Activated CD4-positive, alpha-beta T cell treated with anti-CD3 and anti-CD28 coated beads, Interleukin-2, amount 10 ng/mL, durations not matched to agents 24 days and 14 days (primary cell): ENCODE measurements at regions not wholly inside any gene's neighbourhood (a gene's known extent, or its start where the extent isn't known, plus 50 kb on each side); places are given as distances from the start of the nearest gene placed in this dataset.

ENCODE experiments used
- DNase-seq: peaks from one replicate; pipeline ENCODE4 v3.0.0; 2022
- H3K27ac Mint-ChIP-seq: one replicate; pipeline ENCODE4 v1.8.0; 2022; ENCODE audit warnings: mild to moderate bottlenecking, mixed read lengths
- H3K27me3 Mint-ChIP-seq: one replicate; pipeline ENCODE4 v1.8.0; 2022; ENCODE audit warnings: mixed read lengths
- H3K36me3 Mint-ChIP-seq: one replicate; pipeline ENCODE4 v1.8.0; 2022; ENCODE audit warnings: low read depth, mild to moderate bottlenecking, mixed read lengths
- H3K4me1 Mint-ChIP-seq: one replicate; pipeline ENCODE4 v1.8.0; 2021; ENCODE audit warnings: mixed read lengths
- H3K4me3 Mint-ChIP-seq: one replicate; pipeline ENCODE4 v1.8.0; 2022; ENCODE audit warnings: mild to moderate bottlenecking, moderate library complexity, mixed read lengths
- H3K9me3 Mint-ChIP-seq: one replicate; pipeline ENCODE4 v1.8.0; 2021; ENCODE audit warnings: mixed read lengths
- intact Hi-C: fragments of 100-400 bp; cut with micrococcal nuclease; formaldehyde crosslinking; loops from one replicate; pipeline ENCODE4 v1.15.1; 2023

DNA sequence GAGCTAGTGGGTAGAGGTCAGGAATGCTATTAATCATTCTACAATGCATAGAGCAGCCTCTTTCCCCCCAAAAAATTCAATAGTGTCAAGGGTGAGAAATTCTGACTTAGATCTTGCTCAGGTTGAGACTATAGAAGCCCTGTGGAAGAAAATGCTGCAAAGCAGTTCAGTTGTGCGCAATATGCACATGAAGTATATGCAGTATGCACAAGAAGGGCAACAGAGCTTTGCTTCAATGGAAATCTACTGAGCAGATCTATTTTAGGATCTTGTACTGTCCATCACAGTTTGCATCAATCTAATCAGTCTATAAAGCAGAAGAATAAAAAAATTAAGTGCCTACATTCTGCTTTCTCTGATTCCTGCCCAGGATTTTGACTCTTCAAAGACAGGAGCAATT, 225.8 kb upstream of the STEAP1 start:
- H3K27ac Mint-ChIP-seq, result no peak overlapping the region
- no peaks in the 10 kb centered on the region for H3K4me1 Mint-ChIP-seq
- intact Hi-C loops, result no loop called here
- no peaks in the 10 kb centered on the region for H3K36me3 Mint-ChIP-seq
- peaks cover 4% of the 10 kb centered on the region for H3K9me3 Mint-ChIP-seq
- H3K27me3 Mint-ChIP-seq, result no peaks in the 10 kb centered on the region
- no peak for DNase-seq
- no peak overlapping the region for H3K4me3 Mint-ChIP-seq

DNA sequence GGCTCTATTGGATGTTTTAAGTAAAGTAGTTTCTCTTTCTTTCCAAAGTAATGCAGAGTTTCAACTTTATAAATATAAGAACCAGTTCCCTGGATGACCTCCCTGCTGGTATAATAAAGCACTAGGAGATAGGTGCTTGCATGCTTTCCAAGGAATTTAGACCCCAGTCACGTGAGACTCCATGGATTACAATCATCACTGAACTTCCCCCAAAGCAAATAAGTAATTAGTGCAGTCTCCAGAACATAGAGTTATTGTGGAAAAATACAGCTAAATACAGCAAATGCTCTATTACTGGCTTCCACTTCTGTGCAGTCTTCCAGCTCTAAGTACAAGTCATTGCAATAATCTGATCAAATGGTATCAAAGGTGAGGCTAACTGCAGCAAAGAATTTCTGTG, 220.2 kb upstream of the STEAP1 start:
- Mint-ChIP-seq H3K4me1 (no peaks in the 10 kb centered on the region), H3K27me3 (no peaks in the 10 kb centered on the region), H3K27ac (no peak overlapping the region), H3K9me3 (no peaks in the 10 kb centered on the region), H3K4me3 (no peak overlapping the region), H3K36me3 (no peaks in the 10 kb centered on the region)
- intact Hi-C loops, result no loop called here
- no peak for DNase-seq

DNA sequence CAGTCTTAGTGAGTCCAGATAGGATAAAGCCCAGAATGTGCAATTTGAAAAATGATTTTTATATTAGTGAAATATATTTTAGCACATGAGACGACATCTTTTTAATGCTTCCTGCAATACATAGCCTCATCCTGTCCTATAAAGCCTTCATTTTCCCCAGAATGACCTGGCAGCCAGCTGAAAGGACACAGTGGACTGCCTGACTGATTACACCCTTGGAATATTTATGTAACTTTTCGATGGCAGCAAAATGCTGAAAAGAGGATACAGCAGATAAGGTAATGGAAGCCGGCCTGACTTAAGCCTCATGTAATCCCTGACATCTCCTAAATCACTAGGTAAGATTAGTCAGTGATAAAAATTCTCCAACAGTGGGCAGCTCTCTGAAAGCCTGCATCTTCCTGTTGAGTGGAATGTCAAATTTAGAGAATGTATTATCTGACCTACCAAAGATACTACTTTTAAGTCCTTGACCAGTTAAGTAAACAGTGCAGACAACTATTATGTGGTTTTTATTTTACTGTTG, 210.7 kb upstream of the STEAP1 start:
- H3K36me3 Mint-ChIP-seq, result no peaks in the 10 kb centered on the region
- no peaks in the 10 kb centered on the region for H3K9me3 Mint-ChIP-seq
- no peak for DNase-seq
- intact Hi-C loops, result no loop called here
- no peaks in the 10 kb centered on the region for H3K27me3 Mint-ChIP-seq
- no peak overlapping the region for H3K27ac Mint-ChIP-seq
- no peaks in the 10 kb centered on the region for H3K4me1 Mint-ChIP-seq
- no peak overlapping the region for H3K4me3 Mint-ChIP-seq

DNA sequence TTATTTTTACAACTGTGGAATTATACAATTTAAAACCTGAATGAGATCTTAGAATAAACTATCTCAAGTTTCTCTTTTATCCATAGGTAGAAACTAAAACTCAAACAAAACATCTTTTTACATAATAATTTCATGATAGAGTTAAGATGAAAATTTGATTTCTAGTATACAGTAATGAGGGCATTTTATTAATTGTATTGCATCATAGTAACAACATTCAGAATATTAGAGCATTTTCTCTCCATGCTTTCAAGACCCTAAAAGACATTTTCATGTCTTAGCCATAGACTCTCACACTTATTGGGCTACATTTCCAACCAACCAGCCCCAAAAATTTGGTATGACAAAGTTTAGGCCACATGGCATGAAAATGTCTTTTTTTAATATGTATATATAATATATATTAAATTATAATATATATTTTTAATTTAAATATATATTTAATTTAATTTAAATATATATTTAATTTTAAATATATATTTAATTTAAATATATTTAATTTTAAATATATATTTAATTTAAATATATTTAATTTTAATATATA, 195.7 kb upstream of the STEAP1 start:
- intact Hi-C loops, result no loop called here
- no peak for DNase-seq
- no peak overlapping the region for H3K4me3 Mint-ChIP-seq
- H3K9me3 Mint-ChIP-seq, result no peaks in the 10 kb centered on the region
- H3K36me3 Mint-ChIP-seq, result no peaks in the 10 kb centered on the region
- H3K27ac Mint-ChIP-seq, result no peak overlapping the region
- no peaks in the 10 kb centered on the region for H3K4me1 Mint-ChIP-seq
- H3K27me3 Mint-ChIP-seq, result no peaks in the 10 kb centered on the region

DNA sequence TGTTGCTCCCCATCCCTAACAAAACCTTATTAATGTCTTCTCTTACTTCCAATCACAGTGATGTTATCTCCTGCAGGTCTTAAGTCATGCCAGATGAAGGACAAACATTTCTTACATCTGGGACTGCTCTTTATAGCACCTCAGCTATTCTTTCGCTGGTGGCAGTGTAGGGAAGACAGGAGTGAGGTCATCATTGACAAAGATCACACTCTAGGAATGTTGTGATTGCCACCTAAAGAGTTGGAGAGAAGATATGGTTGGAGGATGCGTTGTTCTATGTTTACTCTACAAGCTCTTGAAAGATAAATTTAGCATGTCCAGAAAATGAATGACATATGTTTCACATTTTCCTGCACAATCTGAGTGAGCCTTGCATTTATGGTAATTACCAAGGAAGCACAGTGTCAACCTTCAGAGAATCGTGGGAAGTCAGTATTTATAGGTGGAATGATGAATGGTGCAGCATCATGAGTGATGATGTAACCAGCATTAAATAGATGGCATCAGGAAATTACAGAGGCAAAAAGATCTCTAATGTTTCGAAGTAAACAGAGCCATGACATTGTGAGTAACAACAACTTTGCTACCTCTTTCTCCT, 188.1 kb upstream of the STEAP1 start:
- Mint-ChIP-seq H3K27ac (no peak overlapping the region), H3K4me1 (no peaks in the 10 kb centered on the region), H3K27me3 (no peaks in the 10 kb centered on the region), H3K4me3 (no peak overlapping the region), H3K9me3 (peaks cover 3% of the 10 kb centered on the region), H3K36me3 (no peaks in the 10 kb centered on the region)
- intact Hi-C loops, result no loop called here
- no peak for DNase-seq

DNA sequence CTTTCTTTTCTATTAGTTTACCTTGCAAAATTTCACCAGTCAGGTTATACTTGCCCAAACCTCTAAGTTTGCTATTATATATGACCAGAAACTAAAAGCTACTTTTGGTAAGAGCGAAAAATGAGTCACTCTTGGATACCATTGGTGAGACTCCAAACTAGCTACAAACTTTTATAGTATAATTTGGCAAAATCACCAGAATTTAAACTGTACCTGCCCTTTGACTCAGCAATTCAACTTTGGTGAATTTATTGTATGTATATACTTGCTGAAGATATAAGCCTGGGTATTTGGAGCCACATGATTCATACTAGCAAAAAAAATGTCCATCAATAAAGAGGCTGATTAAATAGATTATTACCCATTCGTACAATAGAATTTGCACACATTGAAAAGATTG, 178.7 kb upstream of the STEAP1 start:
- no peaks in the 10 kb centered on the region for H3K4me1 Mint-ChIP-seq
- no peak for DNase-seq
- no peaks in the 10 kb centered on the region for H3K27me3 Mint-ChIP-seq
- no peaks in the 10 kb centered on the region for H3K9me3 Mint-ChIP-seq
- no peaks in the 10 kb centered on the region for H3K36me3 Mint-ChIP-seq
- intact Hi-C loops, result no loop called here
- no peak overlapping the region for H3K4me3 Mint-ChIP-seq
- no peak overlapping the region for H3K27ac Mint-ChIP-seq

DNA sequence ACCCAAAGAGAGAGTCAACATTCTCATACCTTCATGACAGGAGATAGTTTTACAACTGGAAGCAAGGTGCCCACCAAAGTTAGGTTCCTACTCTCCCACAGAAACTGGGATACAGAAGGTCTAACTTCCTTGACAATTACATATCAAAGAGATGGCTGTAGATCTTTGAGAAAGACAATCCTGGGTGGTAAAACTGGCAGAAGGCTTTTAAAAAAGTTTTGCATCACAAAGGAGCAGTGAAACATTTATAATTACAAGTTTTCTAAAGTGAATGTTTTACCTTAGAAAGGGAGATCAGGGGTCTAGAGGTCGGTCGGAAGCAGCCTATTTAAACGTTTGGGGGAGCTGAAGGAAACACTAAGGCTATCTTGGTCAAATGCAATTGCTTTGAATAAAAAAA, 166.6 kb upstream of the STEAP1 start:
- Mint-ChIP-seq H3K4me3 (no peak overlapping the region), H3K27me3 (no peaks in the 10 kb centered on the region), H3K36me3 (no peaks in the 10 kb centered on the region), H3K9me3 (no peaks in the 10 kb centered on the region), H3K4me1 (no peaks in the 10 kb centered on the region), H3K27ac (no peak overlapping the region)
- intact Hi-C loops, result no loop called here
- DNase-seq, result no peak

DNA sequence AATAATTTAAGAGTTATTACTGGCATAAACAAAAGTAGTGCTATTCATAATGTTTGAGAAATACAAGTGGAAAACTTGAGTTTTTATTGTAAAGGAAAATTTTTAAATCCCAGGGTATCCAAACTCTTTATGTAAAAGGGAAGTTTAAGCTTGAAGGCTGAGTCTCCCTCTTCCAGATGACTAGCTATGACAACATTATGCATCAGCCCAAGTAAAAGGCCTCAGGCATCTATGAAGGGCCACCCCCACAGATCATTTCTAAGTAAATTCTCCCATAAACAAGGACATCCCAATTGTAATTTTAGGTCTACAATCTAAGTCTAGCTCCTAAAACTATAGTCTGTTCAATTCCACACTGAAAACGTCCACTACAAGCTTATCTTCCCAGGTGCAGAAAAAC, 166.2 kb upstream of the STEAP1 start:
- Mint-ChIP-seq H3K27me3 (no peaks in the 10 kb centered on the region), H3K36me3 (no peaks in the 10 kb centered on the region), H3K4me1 (no peaks in the 10 kb centered on the region), H3K9me3 (no peaks in the 10 kb centered on the region), H3K27ac (no peak overlapping the region), H3K4me3 (no peak overlapping the region)
- intact Hi-C loops, result no loop called here
- DNase-seq, result no peak

DNA sequence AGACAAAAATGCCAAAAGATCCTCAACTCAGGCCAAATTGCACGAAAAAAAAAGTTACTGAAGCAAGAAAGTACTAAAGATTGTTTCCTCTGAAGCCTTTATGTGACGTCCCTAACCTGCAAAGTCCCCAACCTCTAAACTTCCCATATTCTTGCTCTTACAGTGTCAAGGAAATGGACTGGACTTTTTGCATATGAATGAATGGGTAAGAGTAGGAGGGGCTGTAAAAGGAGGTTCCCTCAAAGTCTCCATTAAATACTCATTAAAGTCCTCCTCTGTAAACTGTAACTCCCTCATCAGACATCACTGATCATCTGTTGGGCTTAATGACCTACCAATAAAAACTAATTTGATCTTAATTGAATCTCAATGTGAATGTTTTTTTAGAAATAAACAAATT, 164.8 kb upstream of the STEAP1 start:
- DNase-seq, result no peak
- Mint-ChIP-seq H3K27ac (no peak overlapping the region), H3K27me3 (no peaks in the 10 kb centered on the region), H3K36me3 (no peaks in the 10 kb centered on the region), H3K4me3 (no peak overlapping the region), H3K9me3 (no peaks in the 10 kb centered on the region), H3K4me1 (no peaks in the 10 kb centered on the region)
- intact Hi-C loops, result no loop called here

DNA sequence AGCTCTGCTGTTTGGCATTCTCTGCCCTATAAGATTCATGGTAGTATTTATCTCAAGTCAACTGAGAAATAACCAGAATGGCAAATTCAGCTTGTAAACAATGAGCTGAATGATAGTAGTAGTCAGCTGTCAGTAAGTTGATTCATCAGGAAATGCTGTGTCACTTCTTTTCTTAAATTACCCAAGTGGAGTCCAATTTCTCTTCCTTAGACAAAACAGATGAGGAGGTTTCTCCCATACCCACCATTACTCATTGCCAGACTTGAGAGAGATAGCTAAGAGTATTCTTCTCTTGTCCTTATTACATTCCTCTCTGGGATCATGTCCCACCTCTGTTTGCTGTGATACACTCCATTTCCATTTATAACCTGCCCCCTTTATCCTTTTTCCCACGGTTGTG, 159.8 kb upstream of the STEAP1 start:
- intact Hi-C loops, result no loop called here
- no peak for DNase-seq
- H3K27ac Mint-ChIP-seq, result no peak overlapping the region
- H3K4me1 Mint-ChIP-seq, result no peaks in the 10 kb centered on the region
- H3K4me3 Mint-ChIP-seq, result no peak overlapping the region
- no peaks in the 10 kb centered on the region for H3K36me3 Mint-ChIP-seq
- no peaks in the 10 kb centered on the region for H3K9me3 Mint-ChIP-seq
- H3K27me3 Mint-ChIP-seq, result no peaks in the 10 kb centered on the region

DNA sequence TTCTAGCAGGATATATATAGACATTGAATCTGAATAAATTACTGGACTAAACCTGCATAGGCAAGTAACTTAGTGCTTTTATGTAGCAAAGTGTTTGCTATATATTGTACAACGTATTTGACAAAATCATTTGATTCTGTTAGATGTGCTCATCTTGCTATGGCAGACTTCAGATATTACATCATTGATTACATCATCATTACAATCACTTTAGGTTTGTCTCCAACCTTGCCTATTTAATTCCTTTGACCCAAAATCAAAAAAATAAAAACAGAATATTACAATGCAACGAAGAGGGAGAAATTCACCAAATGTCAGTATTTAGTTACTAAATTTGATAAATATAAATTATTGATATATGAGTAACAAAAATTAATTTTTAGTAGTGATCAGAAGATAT, 155.7 kb upstream of the STEAP1 start:
- H3K4me3 Mint-ChIP-seq, result no peak overlapping the region
- DNase-seq, result no peak
- no peaks in the 10 kb centered on the region for H3K27me3 Mint-ChIP-seq
- H3K27ac Mint-ChIP-seq, result no peak overlapping the region
- H3K36me3 Mint-ChIP-seq, result no peaks in the 10 kb centered on the region
- H3K9me3 Mint-ChIP-seq, result no peaks in the 10 kb centered on the region
- no peaks in the 10 kb centered on the region for H3K4me1 Mint-ChIP-seq
- intact Hi-C loops, result no loop called here

DNA sequence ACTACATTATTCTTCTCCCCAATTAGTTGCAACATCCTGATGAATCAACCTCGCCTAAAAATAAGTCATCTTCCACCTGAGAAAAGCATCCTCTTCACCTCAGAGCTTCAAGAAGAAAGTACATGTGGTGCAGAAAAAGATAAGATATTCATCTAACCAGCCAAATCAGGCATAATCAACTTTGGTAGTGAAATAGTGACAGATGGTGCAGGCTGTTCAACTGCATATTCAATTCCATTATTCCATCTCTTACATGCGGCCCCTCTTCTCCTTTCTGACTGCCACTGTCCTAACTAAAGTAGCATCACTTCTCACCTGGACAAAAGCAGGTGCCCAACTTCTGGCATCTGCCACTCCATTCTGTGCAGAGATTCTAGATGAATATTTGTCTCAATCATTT, 148.4 kb upstream of the STEAP1 start:
- Mint-ChIP-seq H3K9me3 (no peaks in the 10 kb centered on the region), H3K36me3 (no peaks in the 10 kb centered on the region), H3K4me3 (no peak overlapping the region), H3K27me3 (no peaks in the 10 kb centered on the region), H3K27ac (no peak overlapping the region), H3K4me1 (no peaks in the 10 kb centered on the region)
- no peak for DNase-seq
- intact Hi-C loops, result no loop called here

DNA sequence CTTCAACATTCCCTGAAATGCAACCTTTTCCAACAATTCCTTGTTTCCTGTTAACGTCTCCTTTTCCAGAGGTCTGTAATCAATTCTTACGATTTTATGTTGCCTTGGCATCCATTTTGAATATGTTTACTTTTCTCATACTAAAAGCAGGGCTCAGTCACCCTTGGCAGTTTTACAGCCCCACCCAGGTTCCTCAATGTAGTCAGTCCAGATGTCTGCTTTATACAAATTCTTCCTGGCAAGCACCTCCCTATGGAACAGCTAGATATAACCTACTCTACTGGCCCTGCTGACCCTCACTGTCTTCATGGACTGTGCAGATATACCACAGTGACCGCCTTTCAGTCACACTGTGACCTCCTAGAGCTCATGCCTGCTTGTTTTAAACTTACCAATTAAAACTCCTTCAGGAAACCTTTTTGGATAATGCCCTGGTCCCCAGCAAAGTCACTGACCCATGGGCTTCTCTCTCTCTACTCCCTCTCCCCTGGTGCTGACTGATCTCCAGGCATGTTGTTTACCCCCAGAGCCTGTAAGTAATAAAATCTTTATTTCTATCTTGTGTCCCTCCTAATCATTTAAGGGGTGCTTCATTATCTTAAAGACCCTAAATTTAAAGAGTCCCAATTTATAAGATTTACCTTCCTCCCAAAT, 147.1 kb upstream of the STEAP1 start:
- no peak for DNase-seq

DNA sequence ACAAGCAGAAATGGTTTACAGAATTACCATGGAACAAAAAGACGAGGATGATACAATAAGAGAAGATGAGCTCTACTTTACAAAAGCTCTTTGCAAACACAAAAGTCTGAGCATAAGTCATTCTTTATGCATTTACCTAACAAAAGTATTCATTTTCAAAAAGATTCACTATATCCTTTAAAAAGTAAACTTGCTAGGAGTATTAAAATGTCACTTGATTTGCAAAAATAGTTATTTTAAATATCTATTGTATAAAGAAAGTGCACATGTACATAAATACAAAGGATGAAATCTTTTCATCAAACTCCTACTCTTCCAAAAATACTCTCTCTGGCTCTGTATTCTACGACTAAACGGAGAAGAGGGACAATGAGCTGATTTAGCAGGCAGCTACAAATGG, 146.4 kb upstream of the STEAP1 start:
- Mint-ChIP-seq H3K27ac (no peak overlapping the region), H3K36me3 (no peaks in the 10 kb centered on the region), H3K4me3 (no peak overlapping the region), H3K9me3 (no peaks in the 10 kb centered on the region), H3K4me1 (no peaks in the 10 kb centered on the region), H3K27me3 (no peaks in the 10 kb centered on the region)
- no peak for DNase-seq
- intact Hi-C loops, result no loop called here

More for the DNA sequence above, 147.1 kb upstream of the STEAP1 start:
- no peak overlapping the region for H3K4me3 Mint-ChIP-seq
- H3K36me3 Mint-ChIP-seq, result no peaks in the 10 kb centered on the region
- H3K27ac Mint-ChIP-seq, result no peak overlapping the region
- no peaks in the 10 kb centered on the region for H3K9me3 Mint-ChIP-seq
- H3K27me3 Mint-ChIP-seq, result no peaks in the 10 kb centered on the region
- intact Hi-C loops, result no loop called here
- H3K4me1 Mint-ChIP-seq, result no peaks in the 10 kb centered on the region

DNA sequence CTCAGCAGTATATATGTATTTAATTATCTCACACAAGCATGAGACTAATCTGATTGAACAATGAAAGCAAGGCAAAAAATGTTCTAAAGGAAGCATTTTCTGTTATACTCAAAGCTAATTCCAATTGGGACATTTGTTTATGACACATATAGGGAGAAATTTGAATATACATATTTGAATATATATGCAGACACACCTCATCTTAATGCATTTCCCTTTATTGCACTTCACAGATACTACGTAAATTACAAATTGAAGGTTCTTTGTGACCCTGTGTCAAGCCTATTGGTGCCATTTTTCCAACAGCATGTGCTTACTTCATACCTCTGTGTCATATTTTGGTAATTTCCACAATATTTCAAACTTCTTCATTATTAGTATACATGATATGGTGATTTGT, 132.1 kb upstream of the STEAP1 start:
- intact Hi-C loops, result no loop called here
- H3K4me1 Mint-ChIP-seq, result no peaks in the 10 kb centered on the region

More for the DNA sequence above, 132.1 kb upstream of the STEAP1 start:
- Mint-ChIP-seq H3K27ac (no peak overlapping the region), H3K27me3 (no peaks in the 10 kb centered on the region), H3K9me3 (no peaks in the 10 kb centered on the region), H3K4me3 (no peak overlapping the region), H3K36me3 (no peaks in the 10 kb centered on the region)
- DNase-seq, result no peak
